ENCODE measurements at regions not wholly inside any gene's neighbourhood (a gene's known extent, or its start where the extent isn't known, plus 50 kb on each side); places are given as distances from the start of the nearest gene placed in this dataset.
"Not testable (repeated sequence)": the region's sequence is repeated elsewhere in the genome, so short reads cannot be mapped to it uniquely, and the experiment has no call there.

GRCh38 chr7:39762881-39763280 is 139.5 kb downstream of the RALA start:
- not testable (repeated sequence) for TF ChIP-seq CTCF (IDR thresholded peaks at IDR 0.05 in 2 of 3, conservative IDR thresholded peaks at IDR 0.05 in 1 of 3; ENCODE audit: borderline replicate concordance in 1 of 3, insufficient read depth in 1 of 3, low read depth in 2 of 3, low read length in 2 of 3); POLR2AphosphoS5 (IDR thresholded peaks at IDR 0.05; ENCODE audit: low read depth, low read length); ZNF274 (IDR thresholded peaks at IDR 0.05; ENCODE audit: low read depth, low read length); EZH2phosphoT487 (IDR thresholded peaks at IDR 0.05; ENCODE audit: borderline replicate concordance); YY1 (IDR thresholded peaks at IDR 0.05; ENCODE audit: extremely low read depth, insufficient replicate concordance, low read depth, low read length); POLR2A (IDR thresholded peaks at IDR 0.05; ENCODE audit: borderline replicate concordance, extremely low read depth, insufficient read depth, insufficient read length); EZH2 (IDR thresholded peaks at IDR 0.05); JUND (IDR thresholded peaks at IDR 0.05); ATF3 (IDR thresholded peaks at IDR 0.05); EGR1 (IDR thresholded peaks at IDR 0.05; ENCODE audit: low read depth); ZFX (IDR thresholded peaks at IDR 0.05); SRF (IDR thresholded peaks at IDR 0.05; ENCODE audit: low read depth); TCF7L2 (IDR thresholded peaks at IDR 0.05; ENCODE audit: borderline replicate concordance, extremely low read depth, insufficient read depth, insufficient read length)
- TF ChIP-seq, protein P1, sequence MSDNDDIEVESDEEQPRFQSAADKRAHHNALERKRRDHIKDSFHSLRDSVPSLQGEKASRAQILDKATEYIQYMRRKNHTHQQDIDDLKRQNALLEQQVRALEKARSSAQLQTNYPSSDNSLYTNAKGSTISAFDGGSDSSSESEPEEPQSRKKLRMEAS (IDR thresholded peaks at IDR 0.05) = not testable (repeated sequence)
